HTR-8/SVneo (cell line): ENCODE measurements at regions not wholly inside any gene's neighbourhood (a gene's known extent, or its start where the extent isn't known, plus 50 kb on each side); places are given as distances from the start of the nearest gene placed in this dataset.

Experiments used
- DNase-seq: peaks from one replicate; pipeline ENCODE4 v3.0.0; 2011; ENCODE audit warnings: low spot score, mixed read lengths; ENCODE audit not compliant: insufficient read length
- FAIRE-seq: peaks from 2 replicates; lab custom pipeline; 2011; peaks lifted over from hg19 to GRCh38; lab: Jason Lieb, UNC

- DNase-seq (no peak), FAIRE-seq (no peak)
Observed at GRCh38 chr20:24089576-24089975, 101.0 kb upstream of the GGTLC1 start.

GRCh38 chr20:24086121-24086520 is 97.5 kb upstream of the GGTLC1 start:
- DNase-seq (no peak), FAIRE-seq (no peak)

- DNase-seq (no peak), FAIRE-seq (no peak)
Observed at GRCh38 chr20:24084281-24084680, 95.7 kb upstream of the GGTLC1 start.

GRCh38 chr20:24081077-24081476 is 92.5 kb upstream of the GGTLC1 start:
- DNase-seq, result no peak
- no peak for FAIRE-seq

GRCh38 chr20:24079661-24080412 is 91.3 kb upstream of the GGTLC1 start:
- DNase-seq (no peak), FAIRE-seq (no peak)

GRCh38 chr20:24077145-24077544 is 88.6 kb upstream of the GGTLC1 start:
- DNase-seq (no peak), FAIRE-seq (peak; percentile 46)

- DNase-seq, result no peak
- no peak for FAIRE-seq
Observed at GRCh38 chr20:24070679-24071078, 82.1 kb upstream of the GGTLC1 start.

GRCh38 chr20:24066076-24066700 is 77.6 kb upstream of the GGTLC1 start:
- no peak for DNase-seq

GRCh38 chr20:24064915-24065314 is 76.3 kb upstream of the GGTLC1 start:
- FAIRE-seq, result no peak

More at GRCh38 chr20:24066076-24066700, 77.6 kb upstream of the GGTLC1 start:
- no peak for FAIRE-seq

GRCh38 chr20:24064092-24064491 is 75.5 kb upstream of the GGTLC1 start:
- FAIRE-seq (no peak), DNase-seq (no peak)

More at GRCh38 chr20:24064915-24065314, 76.3 kb upstream of the GGTLC1 start:
- DNase-seq, result no peak

GRCh38 chr20:24063100-24063499 is 74.5 kb upstream of the GGTLC1 start:
- DNase-seq (no peak), FAIRE-seq (no peak)

GRCh38 chr20:24060851-24061590 is 72.4 kb upstream of the GGTLC1 start:
- FAIRE-seq, result no peak
- DNase-seq, result no peak

GRCh38 chr20:24059174-24059573 is 70.6 kb upstream of the GGTLC1 start:
- no peak for DNase-seq
- FAIRE-seq, result no peak

GRCh38 chr20:24056491-24056890 is 67.9 kb upstream of the GGTLC1 start:
- FAIRE-seq (no peak), DNase-seq (no peak)

- FAIRE-seq (no peak), DNase-seq (no peak)
Observed at GRCh38 chr20:24052599-24053275, 64.2 kb upstream of the GGTLC1 start.

GRCh38 chr20:24051160-24051559 is 62.6 kb upstream of the GGTLC1 start:
- no peak for DNase-seq
- no peak for FAIRE-seq

- DNase-seq (no peak), FAIRE-seq (no peak)
Observed at GRCh38 chr20:24050119-24050518, 61.5 kb upstream of the GGTLC1 start.

- DNase-seq, result no peak
- FAIRE-seq, result no peak
Observed at GRCh38 chr20:24049081-24049480, 60.5 kb upstream of the GGTLC1 start.

GRCh38 chr20:24048024-24048611 is 59.5 kb upstream of the GGTLC1 start:
- DNase-seq (no peak), FAIRE-seq (no peak)

GRCh38 chr20:24046888-24047287 is 58.3 kb upstream of the GGTLC1 start:
- FAIRE-seq (no peak), DNase-seq (no peak)
